Loucy (cell line): ENCODE measurements at regions not wholly inside any gene's neighbourhood (a gene's known extent, or its start where the extent isn't known, plus 50 kb on each side); places are given as distances from the start of the nearest gene placed in this dataset.

ENCODE experiments used
- H2AFZ ChIP-seq: fragments of 200-600 bp; sonication (generic); 2 replicates; pipeline ENCODE4 v1.6.0; 2016; ENCODE audit warnings: antibody characterized with exemption, mild to moderate bottlenecking, low read length, moderate library complexity
- H3F3A ChIP-seq: fragments of 200-600 bp; 2 replicates; pipeline ENCODE4 v1.6.0; 2016; ENCODE audit warnings: antibody characterized with exemption, low read depth, mild to moderate bottlenecking
- H3K27me3 ChIP-seq: fragments of 200-600 bp; sonication (generic); 2 replicates; pipeline ENCODE4 v1.6.1; 2014; ENCODE audit warnings: low read length, mild to moderate bottlenecking; ENCODE audit not compliant: insufficient read depth, poor library complexity, severe bottlenecking
- H3K36me3 ChIP-seq: fragments of 200-600 bp; sonication (generic); 2 replicates; pipeline ENCODE4 v1.6.1; 2016; ENCODE audit warnings: low read length; ENCODE audit not compliant: insufficient read depth
- H3K4me1 ChIP-seq: fragments of 200-600 bp; sonication (generic); 2 replicates; pipeline ENCODE4 v1.5.1; 2014; ENCODE audit warnings: low read length, mild to moderate bottlenecking; ENCODE audit not compliant: insufficient read depth, poor library complexity, severe bottlenecking
- H3K4me2 ChIP-seq: fragments of 200-600 bp; sonication (generic); 2 replicates; pipeline ENCODE4 v1.6.0; 2014; ENCODE audit warnings: antibody characterized with exemption, low read length, low read depth, mild to moderate bottlenecking; ENCODE audit not compliant: poor library complexity, severe bottlenecking
- H3K4me3 ChIP-seq: fragments of 200-600 bp; sonication (generic); 2 replicates; pipeline ENCODE4 v1.5.1; 2014; ENCODE audit warnings: low read length, mild to moderate bottlenecking, mixed read lengths; ENCODE audit not compliant: poor library complexity, severe bottlenecking
- H3K79me2 ChIP-seq: fragments of 200-600 bp; sonication (generic); 2 replicates; pipeline ENCODE4 v1.6.1; 2014; ENCODE audit warnings: low read length; ENCODE audit not compliant: insufficient read depth
- H3K9ac ChIP-seq: fragments of 200-600 bp; sonication (generic); 2 replicates; pipeline ENCODE4 v1.6.0; 2014; ENCODE audit warnings: mild to moderate bottlenecking, low read depth, low read length, moderate library complexity; ENCODE audit not compliant: poor library complexity, severe bottlenecking
- H3K9me2 ChIP-seq: fragments of 200-600 bp; sonication (generic); replicated peaks from 2 replicates; pipeline ENCODE4 v1.6.1; 2016; ENCODE audit warnings: low read depth, low read length, mixed read lengths
- H3K9me3 ChIP-seq: fragments of 200-600 bp; sonication (generic); 2 replicates; pipeline ENCODE4 v1.6.1; 2014; ENCODE audit warnings: mild to moderate bottlenecking, antibody characterized with exemption, low read length, low read depth; ENCODE audit not compliant: insufficient read depth
- H4K20me1 ChIP-seq: fragments of 200-600 bp; sonication (generic); 2 replicates; pipeline ENCODE4 v1.6.0; 2014; ENCODE audit warnings: antibody characterized with exemption, low read length, mild to moderate bottlenecking; ENCODE audit not compliant: insufficient read depth, poor library complexity, severe bottlenecking
- CTCF ChIP-seq: fragments of 200-600 bp; sonication (generic); conservative IDR thresholded peaks from 2 replicates; pipeline ENCODE4 v1.5.1; 2014; ENCODE audit warnings: mild to moderate bottlenecking, antibody characterized with exemption, low read length
- EZH2phosphoT487 ChIP-seq: fragments of 200-600 bp; IDR thresholded peaks from 2 replicates; pipeline ENCODE4 v1.6.1; 2018; ENCODE audit warnings: antibody characterized with exemption, mild to moderate bottlenecking, moderate library complexity, borderline replicate concordance

GRCh38 chr10:52627279-52627678 lies 145.3 kb downstream of the MBL2 start:
- Histone ChIP-seq H3K9me2 (no peaks in the 10 kb centered on the region), H3K36me3 (no peaks in the 10 kb centered on the region), H2AFZ (no peak overlapping the region), H3K4me2 (no peak overlapping the region), H3K27me3 (no peaks in the 10 kb centered on the region), H3K4me3 (no peak overlapping the region), H3F3A (no peaks in the 10 kb centered on the region), H4K20me1 (no peaks in the 10 kb centered on the region), H3K9me3 (no peaks in the 10 kb centered on the region), H3K9ac (no peak overlapping the region), H3K79me2 (no peaks in the 10 kb centered on the region), H3K4me1 (no peaks in the 10 kb centered on the region)
- TF ChIP-seq CTCF = no peak

DNA sequence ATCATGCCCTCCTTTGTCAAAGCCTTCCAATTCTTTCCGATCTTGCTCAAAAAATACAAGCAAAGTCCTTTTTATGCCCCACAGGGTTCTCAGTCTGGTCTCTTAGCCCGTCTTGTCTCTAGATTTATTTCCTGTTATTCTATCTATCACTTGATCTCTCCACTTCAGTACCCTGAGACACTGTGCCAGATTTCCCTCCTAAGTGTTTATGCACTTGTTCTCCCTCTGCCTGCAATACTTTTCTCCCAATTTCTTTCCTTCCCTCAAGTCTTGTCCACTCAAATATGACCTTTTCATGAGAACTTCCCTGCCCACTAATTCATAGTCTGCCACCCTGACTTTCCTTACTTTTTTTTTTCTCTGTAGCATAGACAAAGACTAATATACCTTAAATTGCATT lies 141.4 kb downstream of the MBL2 start:
- H3K9me3 ChIP-seq = no peaks in the 10 kb centered on the region
- TF ChIP-seq EZH2phosphoT487 (no peak), CTCF (no peak)
- no peak overlapping the region for H3K9ac ChIP-seq
- no peaks in the 10 kb centered on the region for H3K36me3 ChIP-seq
- no peak overlapping the region for H3K4me2 ChIP-seq
- H3K4me1 ChIP-seq = no peaks in the 10 kb centered on the region
- no peaks in the 10 kb centered on the region for H3F3A ChIP-seq
- no peaks in the 10 kb centered on the region for H3K9me2 ChIP-seq
- H3K4me3 ChIP-seq = no peak overlapping the region
- H2AFZ ChIP-seq = no peak overlapping the region
- no peaks in the 10 kb centered on the region for H3K79me2 ChIP-seq
- no peaks in the 10 kb centered on the region for H4K20me1 ChIP-seq
- no peaks in the 10 kb centered on the region for H3K27me3 ChIP-seq

- no peak for TF ChIP-seq CTCF
- H3K4me1 ChIP-seq = no peaks in the 10 kb centered on the region
Observed at GRCh38 chr10:52631648-52632047, 140.9 kb downstream of the MBL2 start.

More at GRCh38 chr10:52631648-52632047, 140.9 kb downstream of the MBL2 start:
- H3K9me3 ChIP-seq = no peaks in the 10 kb centered on the region
- H3K4me2 ChIP-seq = no peak overlapping the region
- H3K36me3 ChIP-seq = no peaks in the 10 kb centered on the region
- no peaks in the 10 kb centered on the region for H4K20me1 ChIP-seq
- no peaks in the 10 kb centered on the region for H3K27me3 ChIP-seq
- no peaks in the 10 kb centered on the region for H3K9me2 ChIP-seq
- H3F3A ChIP-seq = no peaks in the 10 kb centered on the region
- H3K4me3 ChIP-seq = no peak overlapping the region
- no peak overlapping the region for H2AFZ ChIP-seq
- H3K9ac ChIP-seq = no peak overlapping the region
- H3K79me2 ChIP-seq = no peaks in the 10 kb centered on the region
